Activated CD8-positive, alpha-beta memory T cell treated with anti-CD3 and anti-CD28 coated beads for 36 hours (primary cell): ENCODE measurements at regions not wholly inside any gene's neighbourhood (a gene's known extent, or its start where the extent isn't known, plus 50 kb on each side); places are given as distances from the start of the nearest gene placed in this dataset.
"Not testable (repeated sequence)": the region's sequence is repeated elsewhere in the genome, so short reads cannot be mapped to it uniquely, and the experiment has no call there.

Source experiments
- CTCF ChIA-PET: fragments of 350-600 bp; sonication (Branson Sonifier 250); formaldehyde crosslinking; loops from one replicate; lab custom pipeline; 2021; ENCODE audit warnings: antibody characterized with exemption; lab: Charles Lee
- POLR2A ChIA-PET: fragments of 350-600 bp; sonication (Branson Sonifier 250); formaldehyde crosslinking; loops from one replicate; lab custom pipeline; 2021; ENCODE audit warnings: antibody characterized with exemption; lab: Charles Lee

DNA sequence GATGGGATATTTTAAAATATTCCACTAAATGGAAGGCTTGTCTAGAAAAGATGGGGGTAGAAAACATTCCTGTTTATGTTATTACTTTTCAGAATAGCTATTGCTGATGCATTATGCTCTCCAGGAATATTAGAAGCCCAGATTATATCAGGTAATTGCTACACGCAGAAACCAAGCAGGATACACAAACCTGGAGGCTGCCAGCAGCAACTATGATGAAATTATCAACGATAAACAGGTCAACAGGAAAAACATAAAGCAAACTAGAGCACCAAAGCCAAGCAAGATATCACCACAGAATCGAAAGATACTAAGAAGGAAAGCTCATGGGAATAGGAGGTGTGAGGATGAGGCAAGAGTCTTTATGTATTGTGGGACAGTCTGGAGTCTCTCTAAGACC is 113.2 kb upstream of the SPATS2L start:
- POLR2A ChIA-PET: no interaction called here

DNA sequence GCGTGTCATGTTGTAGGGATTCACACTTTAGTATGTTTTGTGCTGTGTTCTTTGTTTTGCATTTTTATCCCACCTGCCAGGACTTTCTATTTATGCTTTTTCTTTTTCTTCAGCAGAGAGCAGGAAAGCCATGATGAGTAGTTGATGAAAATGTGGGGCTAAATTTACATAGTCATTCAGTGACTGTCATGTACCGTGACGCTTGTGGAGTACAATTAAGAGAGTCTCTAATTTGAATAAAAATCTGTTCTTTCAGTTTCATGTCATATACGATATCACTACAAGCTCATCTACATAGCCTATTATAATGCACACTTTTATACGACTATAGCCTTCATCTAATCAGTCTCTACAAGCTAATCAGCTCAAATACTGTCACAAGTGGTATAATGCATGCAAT is 112.7 kb upstream of the SPATS2L start:
- POLR2A ChIA-PET: no interaction called here
- CTCF ChIA-PET: no interaction called here

More for the DNA sequence above, 113.2 kb upstream of the SPATS2L start:
- CTCF ChIA-PET: no interaction called here

DNA sequence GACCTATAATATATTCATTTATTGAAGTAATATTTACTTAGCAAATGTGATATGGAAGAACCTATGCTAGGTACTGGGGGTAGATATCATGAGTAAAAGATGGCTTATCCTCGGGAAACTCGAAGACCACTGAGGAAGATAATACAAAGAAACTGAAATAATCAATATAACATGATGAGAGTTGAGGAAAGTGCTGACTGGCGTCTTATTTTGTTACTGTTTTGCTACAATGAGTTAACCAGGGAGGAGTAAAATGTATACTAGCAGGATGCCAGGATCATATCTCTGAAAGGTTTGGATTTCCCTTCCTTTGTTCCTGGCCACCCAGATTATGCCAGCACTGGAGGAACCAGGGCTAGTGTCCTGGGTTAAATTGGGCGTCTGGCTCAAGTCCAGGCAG is 111.7 kb upstream of the SPATS2L start:
- CTCF ChIA-PET: no interaction called here

DNA sequence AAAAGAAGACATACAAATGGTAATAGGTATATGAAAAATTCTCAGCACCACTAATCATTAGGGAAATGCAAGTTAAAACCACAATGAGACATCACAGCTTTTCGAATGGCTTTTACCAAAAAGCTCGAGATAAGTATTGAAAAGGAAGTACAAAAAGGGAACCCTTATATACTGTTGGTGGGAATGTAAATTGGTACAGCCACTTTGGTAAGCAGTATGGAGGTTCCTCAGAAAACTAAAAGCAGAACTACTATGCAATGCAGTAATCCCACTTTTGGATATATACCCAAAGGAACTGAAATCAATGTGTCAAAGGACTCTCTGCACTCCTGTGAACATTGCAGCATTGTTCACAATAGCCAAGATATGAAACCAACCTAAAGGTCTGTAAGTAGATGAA is 107.5 kb upstream of the SPATS2L start:
- ChIA-PET POLR2A (no interaction called here), CTCF (no interaction called here)

More for the DNA sequence above, 111.7 kb upstream of the SPATS2L start:
- POLR2A ChIA-PET: no interaction called here

DNA sequence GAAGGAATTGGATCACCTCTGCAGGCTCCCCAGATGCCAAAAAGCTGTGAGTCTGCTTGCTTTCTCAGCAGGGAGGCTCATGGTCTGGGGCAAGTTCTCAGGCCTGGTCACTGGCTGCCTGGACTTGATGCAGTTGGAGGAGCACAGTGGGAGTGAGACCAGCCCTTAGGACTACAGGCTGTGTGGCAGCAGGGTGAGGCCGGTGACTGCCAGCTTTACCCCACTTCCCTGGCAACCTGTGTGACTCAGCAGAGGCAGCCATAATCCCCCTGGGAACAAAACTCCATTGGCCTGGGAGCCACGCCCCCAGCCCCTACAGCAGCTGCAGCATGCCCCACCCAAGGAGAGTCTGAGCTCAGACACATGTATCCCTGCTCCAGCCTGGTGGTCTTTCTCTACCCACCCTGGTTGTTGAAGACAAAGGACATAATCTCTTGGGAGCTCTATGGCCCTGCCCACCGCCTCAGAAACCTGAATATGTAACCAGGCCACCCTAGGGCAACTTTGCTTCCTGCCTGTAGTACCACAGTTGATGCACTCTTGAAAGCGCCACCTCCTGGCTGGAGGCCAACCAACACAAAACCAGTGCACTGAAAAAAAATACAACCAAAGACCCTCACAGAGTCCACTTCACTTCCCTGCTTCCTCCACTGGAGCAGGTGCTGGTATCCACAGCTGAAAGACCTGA is 106.8 kb upstream of the SPATS2L start:
- POLR2A ChIA-PET: no interaction called here
- CTCF ChIA-PET: no interaction called here

DNA sequence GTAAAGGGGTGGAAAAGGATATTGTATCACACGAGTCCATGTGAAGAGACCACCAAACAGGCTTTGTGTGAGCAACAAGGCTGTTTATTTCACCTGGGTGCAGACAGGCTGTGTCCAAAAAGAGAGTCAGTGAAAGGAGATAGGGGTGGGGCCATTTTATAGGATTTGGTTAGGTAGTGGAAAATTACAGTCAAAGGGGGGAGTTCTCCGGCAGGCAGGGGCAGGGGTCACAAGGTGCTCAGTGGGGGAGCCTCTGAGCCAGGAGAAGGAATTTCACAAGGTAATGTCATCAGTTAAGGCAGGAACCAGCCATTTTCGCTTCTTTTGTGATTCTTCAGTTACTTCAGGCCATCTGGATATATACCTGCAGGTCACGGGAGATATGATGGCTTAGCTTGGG is 104.7 kb upstream of the SPATS2L start:
- POLR2A ChIA-PET: not testable (repeated sequence)
- CTCF ChIA-PET: interaction anchor here (0.7 kb wide), 1 partner anchor 165 kb away, joined by 5 read pairs; no protein-coding TSS in a partner anchor

DNA sequence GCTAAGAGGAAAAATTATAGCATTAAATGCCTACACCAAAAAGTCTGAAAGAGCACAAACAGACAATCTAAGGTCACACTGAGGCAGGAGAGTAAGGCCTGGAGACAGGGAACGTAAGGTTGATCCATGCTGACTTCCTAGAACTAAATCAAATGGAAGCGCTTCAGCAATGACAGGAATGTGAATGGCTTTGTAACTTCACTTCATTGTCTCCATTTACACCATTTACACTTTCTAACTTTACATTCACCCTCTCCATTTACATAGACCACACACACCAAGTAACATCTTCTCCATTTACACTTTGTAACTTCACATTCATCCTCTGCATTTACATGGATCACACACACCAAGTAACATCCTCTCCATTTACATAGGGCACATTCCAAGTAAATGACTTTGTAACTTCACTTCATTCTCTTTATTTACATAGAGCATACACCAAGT is 103.1 kb upstream of the SPATS2L start:
- CTCF ChIA-PET: no interaction called here
- POLR2A ChIA-PET: no interaction called here

DNA sequence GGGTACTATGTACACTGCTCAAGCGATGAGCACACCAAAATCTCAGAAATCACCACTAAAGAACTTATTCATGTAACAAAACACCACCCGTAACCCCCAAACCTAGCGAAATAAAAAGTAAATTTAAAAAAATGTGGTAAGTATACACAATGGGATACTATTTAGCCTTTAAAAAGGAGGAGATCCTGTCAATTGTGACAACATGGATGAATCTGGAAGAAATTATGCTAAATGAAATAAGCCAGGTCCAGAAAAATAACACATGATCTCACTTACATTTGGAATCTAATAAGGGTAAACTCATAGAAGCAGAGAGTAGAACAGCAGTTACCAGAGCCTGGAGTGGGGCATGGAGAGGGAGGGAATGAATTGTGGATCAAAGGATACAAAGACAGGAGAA is 98.5 kb upstream of the SPATS2L start:
- ChIA-PET POLR2A (no interaction called here), CTCF (no interaction called here)

DNA sequence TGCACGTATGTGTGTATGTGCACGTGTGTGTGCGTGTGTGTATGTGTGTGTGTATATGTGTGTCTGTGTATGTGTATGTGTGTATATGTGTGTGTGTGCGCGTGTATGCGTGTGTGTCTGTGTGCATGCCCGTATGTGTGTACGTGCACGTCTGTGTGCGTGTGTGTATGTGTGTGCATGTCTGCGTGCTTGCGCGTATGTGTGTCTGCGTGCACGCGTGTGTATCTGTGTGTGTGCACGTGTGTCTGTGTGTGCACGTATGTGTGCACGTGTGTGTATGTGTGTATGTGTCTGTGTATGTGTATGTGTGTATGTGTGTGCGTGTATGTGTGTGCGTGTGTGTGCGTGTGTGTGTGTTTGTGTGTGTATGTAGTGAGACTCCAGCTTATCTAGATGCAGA is 97.5 kb upstream of the SPATS2L start:
- CTCF ChIA-PET: no interaction called here

DNA sequence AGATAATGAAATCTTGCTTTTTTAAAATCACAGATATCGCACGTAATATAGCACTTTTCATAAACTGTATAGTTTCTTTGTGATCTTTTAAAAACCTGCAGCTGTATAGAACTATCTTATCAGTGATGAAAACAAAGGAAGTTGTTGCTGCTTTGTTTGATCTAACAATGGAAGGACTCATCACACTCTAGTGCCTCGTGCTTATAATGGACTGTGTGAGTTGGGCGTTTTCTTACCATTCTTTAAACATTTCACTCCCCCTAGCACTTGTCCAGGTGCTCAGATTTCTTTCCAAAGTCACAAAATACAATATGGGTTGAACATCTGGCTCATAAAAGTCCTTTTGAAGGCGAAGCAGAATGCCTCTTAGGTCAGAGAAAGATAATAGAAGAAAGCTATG is 94.8 kb upstream of the SPATS2L start:
- ChIA-PET CTCF (no interaction called here), POLR2A (no interaction called here)

More for the DNA sequence above, 97.5 kb upstream of the SPATS2L start:
- POLR2A ChIA-PET: no interaction called here

DNA sequence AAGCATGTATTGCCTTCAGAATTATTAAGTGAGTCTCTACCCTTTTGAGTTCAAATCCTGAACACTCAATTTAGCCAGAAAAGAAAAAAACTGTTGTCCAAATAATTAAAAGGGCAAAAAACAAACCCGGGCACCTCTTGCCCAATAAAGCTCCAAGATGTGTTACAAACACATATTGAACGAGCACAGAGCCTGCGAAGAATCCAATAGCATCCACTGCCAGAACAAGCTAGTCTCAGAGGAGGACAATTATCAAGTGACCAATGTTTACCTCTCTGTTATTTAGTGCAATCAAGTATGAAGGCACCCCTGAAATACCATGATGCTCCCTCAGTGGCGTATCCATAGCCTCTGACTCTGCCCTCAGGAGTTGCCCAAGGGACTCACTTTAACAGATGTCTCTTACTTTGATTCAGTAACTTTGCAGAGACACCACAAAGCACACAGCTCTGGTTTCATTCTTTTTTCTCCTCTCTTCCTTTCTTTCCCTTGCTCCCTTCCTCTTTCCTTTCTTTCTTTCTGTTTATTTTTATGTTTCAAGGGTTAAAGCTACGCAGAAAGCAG is 93.5 kb upstream of the SPATS2L start:
- CTCF ChIA-PET: no interaction called here
- POLR2A ChIA-PET: no interaction called here

DNA sequence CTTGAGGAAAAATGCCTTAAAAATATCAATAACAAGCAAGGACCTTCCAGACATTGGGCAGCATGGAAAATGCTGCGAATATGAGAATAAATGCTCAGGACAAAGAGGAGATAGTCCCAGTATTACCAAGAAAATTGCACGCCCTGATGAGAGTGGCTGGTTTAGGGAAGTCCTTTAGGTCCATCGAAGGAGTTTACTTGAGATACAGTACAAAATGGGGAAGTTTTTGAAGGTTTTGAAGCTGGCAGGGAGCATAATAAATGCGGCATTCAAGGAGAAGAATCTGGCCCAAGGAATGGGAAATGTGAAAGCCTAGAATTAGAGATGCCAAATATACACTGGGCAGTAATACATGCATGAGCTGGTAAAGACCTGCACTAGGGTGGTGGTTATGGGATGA is 90.2 kb upstream of the SPATS2L start:
- CTCF ChIA-PET: no interaction called here
- POLR2A ChIA-PET: no interaction called here

DNA sequence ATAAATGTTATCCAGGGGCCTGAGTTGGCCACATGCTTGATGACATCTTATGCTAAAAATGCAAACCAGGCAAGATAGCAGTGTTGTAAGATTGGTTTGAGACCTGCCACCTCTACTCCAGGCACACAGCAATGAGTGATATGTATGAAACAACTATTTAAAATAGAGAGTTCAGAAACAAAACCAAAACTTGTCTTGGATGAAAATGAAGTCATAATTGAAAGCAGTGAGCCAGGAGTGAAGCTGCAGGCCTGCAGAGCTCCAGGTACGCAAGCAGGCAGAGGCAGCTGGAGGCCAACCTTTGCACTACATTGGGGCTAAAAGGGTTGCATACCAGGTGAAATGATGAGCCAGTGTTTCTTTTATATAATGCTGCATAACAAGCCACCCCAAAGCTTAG is 89.2 kb upstream of the SPATS2L start:
- ChIA-PET CTCF (no interaction called here), POLR2A (no interaction called here)

DNA sequence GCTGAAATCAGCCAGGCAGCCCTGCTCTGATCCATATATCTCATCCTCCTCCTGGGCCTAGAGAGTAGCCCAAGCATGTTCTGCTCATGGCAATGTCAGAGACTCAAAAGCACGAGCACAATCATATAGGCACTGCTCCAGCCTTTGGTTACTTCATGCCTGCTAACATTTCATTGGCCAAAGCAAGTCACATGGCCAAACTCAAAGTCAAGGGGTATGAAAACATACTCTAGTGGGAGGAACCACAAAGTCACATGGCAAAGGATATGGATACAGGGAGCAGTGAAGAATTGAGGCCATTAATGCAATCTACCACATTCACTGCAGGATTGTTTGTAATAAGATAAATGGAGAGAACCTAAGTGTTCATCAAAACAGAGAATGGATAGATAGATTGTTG is 87.8 kb upstream of the SPATS2L start:
- ChIA-PET CTCF (no interaction called here), POLR2A (no interaction called here)

DNA sequence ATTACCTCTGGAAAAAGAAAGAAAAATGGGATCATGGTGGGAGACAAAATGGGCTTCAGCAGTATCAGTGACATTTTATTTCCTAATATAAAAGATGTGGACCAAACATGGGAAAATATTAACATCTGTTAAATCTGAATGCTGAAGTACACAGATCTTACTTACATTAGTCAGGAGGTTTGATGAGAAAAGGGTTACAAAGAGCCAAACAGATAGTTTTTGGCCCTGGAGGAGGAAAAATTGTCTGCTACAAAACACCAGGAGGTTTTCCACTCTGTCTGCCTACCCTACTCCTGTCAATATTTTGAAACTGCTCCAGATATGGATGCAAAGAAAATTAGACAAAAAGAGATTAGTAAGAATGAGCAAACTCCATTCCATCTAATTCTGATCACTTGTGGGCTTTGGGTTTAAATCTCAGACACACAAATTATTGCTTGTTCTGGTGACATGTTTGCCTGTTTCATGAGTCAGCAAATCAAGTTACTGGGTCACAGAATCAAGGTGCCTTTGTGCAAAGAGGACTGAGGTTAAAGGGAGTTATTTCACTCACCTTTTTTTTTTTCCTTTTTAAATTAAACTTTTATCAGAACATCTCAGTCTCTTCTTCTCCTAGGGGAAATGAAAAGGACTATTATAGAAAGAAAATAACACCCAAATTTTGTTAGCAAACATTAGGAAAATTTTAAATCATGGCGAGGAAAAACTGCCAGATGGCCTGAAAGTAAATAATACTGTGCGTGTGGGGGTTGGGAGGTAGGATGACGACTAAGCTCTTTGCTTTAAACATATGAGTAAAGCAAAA is 87.0 kb upstream of the SPATS2L start:
- ChIA-PET POLR2A (no interaction called here), CTCF (no interaction called here)

DNA sequence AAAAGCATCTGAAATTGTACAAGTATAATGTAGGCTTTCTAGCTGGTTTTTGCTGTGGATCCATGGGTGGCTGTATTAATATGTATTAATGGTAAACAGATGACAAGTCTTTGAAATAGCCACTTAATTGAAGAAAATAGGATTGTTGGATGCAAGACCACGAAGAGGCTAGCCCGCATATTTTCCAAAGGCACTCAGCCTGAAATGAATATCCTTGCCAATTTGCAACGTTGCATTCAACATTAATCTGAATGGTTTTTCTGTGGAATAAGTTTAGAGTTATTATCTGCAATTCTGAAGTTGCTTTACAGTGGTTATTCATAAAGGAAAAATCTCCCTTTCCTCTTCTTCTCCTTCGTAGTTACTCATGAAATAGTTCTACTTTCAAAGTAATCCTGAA is 86.2 kb upstream of the SPATS2L start:
- ChIA-PET POLR2A (no interaction called here), CTCF (no interaction called here)

DNA sequence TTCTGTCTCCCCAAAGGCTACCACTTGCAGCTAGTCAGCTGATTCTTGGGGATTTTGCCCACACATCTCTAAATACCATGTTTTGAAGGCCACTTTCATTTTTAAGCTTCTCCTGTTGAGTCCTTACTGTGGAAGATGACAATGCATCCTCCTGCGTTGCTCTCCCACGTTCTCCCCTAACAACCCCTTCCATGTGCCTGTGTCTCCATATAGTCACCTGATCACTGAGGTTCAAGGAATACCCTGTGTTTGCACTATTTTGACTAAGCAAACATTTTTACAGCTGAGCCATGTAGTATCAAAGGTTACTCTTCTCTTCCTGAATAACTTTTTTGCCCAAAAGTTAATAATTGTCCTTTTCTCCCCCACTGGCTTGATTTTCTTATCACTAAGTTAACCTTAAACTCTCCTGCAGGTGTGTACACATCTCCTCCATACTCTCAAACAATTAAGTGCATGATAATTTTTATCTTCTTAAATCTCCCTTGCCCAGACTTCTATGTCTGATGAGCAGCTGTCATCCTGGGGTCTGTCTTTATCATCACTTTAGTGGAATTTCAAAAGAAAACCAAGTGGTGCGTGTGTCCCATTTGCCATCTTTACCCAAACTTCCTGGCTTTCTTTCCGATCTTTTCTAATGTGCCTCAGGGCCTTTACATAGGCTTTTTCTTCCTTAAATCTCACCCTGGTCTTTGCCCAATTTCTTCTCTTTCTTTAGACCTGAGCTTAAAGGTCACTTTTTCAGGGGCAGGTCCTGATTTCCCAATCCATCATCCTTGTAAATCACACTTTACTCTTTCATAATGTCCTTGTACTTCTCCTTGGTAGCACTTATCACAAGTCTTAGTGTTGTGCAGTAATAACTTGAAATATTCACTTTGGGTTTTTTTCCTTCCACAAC is 85.2 kb upstream of the SPATS2L start:
- ChIA-PET CTCF (no interaction called here), POLR2A (no interaction called here)

DNA sequence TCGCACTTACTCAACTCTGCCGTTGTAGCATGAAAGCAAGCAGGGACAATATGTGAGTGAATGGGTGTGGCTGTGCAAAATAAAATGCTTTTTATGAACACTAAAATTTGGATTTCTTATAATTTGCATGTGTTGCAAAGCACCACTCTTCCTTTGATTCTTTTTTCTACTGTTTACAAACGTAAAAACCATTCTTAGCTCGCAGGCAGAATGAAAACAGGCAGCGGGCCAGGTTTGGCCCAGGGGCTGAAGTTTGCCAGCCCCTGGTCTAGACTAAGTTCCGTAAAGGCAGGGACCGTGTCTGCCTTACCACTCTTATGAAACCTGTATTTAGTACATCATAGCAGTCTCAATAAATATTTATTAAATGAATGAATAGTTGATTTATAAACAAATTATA is 83.7 kb upstream of the SPATS2L start:
- POLR2A ChIA-PET: no interaction called here
- CTCF ChIA-PET: no interaction called here

DNA sequence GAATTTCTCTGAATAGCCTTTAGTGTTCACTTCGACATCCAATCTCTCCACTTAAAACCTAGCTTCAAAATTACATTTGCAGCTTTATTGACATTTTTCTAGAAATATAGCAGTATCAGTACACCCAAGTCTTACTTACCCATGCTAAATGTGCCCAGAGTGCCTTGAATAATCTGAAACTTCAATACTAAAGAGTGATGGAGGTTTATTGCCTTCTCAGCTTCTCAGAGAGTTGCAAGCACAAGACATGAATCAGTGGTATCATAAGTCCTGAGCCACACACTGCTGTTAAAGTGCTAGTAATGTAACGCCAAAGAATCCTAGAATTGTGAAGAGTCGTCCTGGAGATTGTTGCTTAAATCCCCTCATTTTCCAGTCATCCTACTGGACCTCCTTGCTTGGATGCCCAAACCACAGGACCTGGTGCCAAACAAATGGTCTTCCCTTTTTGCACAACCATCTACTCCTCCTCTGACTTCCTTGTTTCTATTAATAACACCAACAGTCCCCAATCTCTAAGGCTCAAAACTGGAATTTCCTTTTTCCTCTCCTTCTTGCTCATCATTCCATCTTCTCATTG is 83.2 kb upstream of the SPATS2L start:
- POLR2A ChIA-PET: no interaction called here
- CTCF ChIA-PET: no interaction called here

DNA sequence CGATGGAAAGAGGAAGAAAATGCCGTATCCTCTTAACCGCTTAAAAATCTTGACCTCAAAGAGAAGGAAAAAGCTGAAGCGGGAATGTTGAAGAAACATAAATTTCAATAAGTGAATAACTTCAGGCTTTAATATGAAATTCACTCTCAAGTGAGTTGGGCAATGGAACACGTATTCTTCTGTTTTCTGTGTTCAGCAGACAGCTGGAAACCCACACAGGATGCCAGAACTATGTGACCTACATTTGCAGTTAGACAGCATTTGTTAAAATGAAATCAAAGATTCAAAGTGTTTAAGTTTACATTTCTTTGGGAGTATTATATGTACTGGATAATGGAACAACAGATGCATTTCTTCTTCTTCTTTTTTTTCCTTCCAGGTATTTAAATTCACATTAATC is 80.5 kb upstream of the SPATS2L start:
- ChIA-PET CTCF (no interaction called here), POLR2A (no interaction called here)
